CMK (cell line): ENCODE measurements at regions not wholly inside any gene's neighbourhood (a gene's known extent, or its start where the extent isn't known, plus 50 kb on each side); places are given as distances from the start of the nearest gene placed in this dataset.
"Not testable (repeated sequence)": the region's sequence is repeated elsewhere in the genome, so short reads cannot be mapped to it uniquely, and the experiment has no call there.

ENCODE experiments used
- DNase-seq: peaks from one replicate; pipeline ENCODE4 v3.0.0-alpha.2; 2010; ENCODE audit warnings: low read depth

DNA sequence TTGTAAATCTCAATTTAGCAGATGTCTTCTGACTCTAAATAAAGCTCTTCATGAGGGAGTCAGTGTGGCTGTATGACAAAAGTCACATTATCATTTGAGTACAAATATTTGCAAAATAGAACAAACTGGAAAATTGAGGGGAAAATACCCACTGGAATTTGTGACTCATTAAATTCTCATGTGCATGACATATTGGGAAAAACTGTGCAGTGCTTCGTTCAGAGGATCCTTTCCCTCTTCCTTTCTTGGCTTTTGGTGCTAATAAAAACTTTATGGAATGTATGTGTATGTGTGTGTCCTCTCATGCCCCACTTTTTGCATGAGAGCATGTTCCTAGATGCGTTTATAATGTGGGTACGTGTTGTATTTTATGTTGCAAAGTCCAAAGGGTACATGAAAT lies 267.8 kb downstream of the KTN1 start:
- no peak for DNase-seq

- DNase-seq = no peak
These were observed 269.0 kb downstream of the KTN1 start for GRCh38 chr14:55848964-55849363.

- no peak for DNase-seq
These were observed 268.4 kb upstream of the PELI2 start for GRCh38 chr14:55849833-55850232.

GRCh38 chr14:55850825-55851241 lies 267.4 kb upstream of the PELI2 start:
- no peak for DNase-seq

GRCh38 chr14:55851301-55851700 lies 266.9 kb upstream of the PELI2 start:
- no peak for DNase-seq

DNA sequence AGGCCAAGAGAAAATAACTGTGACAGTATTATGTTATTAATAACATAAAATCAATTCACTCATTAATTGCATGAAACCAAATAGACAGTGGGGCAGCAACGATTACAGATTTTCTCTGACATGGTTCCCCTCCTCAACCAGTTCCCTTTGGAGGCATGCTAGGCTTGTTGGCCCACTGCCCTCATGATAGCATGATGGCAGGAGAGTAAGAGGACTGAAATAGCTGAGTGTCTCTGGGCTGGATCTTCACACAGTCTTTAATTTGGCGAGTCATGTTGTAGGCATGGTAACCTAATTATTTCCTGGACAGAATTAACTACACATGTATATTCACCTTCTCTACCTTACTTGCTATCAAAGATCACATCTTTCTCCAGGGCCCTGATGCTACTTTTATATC lies 266.2 kb upstream of the PELI2 start:
- no peak for DNase-seq

DNA sequence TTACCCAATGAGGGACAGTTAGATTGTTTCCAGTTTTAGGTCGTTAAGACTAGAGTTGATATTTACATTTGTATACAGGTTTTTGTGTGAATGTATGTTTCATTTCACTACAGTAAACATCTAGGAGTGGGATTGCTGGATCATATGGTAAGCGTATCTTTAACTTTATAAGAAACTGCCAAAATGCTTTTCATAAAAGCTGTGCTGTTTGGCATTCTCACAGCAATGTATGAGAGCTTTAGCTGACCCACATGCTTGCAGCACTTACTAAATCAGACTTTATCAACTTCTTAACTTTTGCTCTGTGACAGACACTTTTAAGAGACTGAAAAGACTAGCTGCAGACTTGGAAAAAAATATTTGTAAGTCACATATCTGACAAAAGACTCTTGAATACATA lies 262.5 kb upstream of the PELI2 start:
- no peak for DNase-seq

DNA sequence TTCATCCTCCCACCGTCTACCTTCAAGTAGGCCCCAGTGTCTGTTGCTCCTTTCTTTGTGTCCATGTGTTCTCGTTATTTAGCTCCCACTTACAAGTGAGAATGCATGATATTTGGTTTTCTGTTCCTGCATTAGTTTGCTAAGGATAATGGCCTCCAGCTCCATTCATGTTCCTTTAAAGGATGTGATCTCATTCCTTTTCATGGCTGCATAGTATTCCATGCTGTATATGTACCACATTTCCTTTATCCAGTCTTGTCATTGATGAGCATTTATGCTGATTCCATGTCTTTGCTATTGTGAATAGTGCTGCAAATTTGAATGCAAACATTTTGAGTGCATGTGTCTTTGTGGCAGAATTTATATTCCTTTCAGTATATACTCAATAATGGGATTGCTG lies 259.6 kb upstream of the PELI2 start:
- DNase-seq = no peak

GRCh38 chr14:55861561-55861960 lies 256.6 kb upstream of the PELI2 start:
- DNase-seq = not testable (repeated sequence)

DNA sequence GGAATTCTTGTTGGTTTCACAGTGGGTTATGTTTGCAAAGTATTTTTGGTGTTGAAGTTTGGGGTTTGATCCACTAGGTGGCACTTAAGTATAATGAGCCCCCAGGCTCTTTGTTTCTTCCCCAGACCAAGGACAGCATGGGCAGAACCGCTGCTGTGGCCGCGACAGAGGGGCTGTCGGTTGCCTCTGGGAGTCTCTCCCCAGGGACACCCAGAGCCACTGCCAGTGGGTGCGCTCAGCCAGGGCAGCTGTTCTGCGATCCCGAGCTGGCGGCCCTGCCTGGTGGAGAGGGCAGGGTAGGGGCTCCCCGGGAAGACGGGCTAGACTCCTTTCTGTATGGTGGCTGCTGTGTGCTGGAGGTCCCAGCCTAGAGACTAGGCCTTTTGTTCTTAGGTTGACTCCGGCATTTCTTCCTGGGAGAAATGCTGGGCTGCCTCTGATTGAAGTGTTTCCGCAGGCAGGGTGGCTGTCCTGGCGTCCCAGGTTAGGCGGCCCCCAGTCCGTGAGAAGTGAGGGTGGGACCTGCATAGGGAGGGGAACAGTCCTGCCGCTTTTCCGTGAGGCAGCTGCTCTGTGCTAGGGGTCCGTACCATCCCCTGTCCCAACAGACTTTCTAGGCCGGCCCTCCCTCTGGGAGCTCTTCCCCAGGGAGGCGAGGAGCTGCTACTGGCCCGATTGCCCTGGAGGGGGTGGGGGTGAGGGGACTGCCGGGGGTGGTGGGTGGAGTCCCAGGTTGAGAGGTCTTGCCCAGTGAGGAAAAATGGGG lies 253.1 kb upstream of the PELI2 start:
- no peak for DNase-seq

DNA sequence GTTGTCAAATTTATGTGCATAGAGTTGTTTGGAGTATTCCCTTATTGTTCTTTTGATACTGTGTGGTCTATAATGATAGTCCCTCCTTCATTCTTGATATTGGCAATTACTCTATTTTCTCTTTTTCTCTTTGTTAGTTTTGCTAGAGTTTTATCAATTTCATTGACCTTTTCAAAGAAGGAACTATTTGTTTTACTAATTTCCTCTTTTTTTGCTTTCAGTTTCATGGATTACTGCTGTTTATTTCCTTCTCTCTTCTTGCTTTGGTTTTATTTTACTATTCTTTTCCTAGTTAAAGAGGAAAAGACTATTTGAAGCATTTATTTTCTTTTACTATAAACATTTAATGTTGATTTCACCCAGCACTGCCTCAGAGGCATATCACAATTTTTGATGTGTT lies 250.9 kb upstream of the PELI2 start:
- no peak for DNase-seq

DNA sequence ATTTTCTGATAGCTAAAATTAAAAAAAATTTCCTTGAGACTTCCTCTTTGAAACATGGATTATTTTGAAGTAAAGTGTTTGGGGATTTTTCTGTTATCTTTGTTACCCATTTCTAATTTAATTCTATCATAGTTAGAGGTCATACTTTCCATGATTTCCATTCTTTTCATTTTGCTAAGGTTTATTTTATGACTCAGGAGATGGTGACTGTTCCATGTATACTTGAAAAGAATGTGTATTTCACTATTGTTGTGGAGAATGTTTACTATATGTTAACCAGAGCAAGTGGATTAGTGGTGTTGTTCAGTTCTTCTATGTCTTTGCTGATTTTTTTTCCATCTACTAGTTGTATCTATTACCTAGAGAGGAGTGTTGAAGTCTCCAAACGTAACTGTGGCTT lies 250.5 kb upstream of the PELI2 start:
- DNase-seq = no peak

DNA sequence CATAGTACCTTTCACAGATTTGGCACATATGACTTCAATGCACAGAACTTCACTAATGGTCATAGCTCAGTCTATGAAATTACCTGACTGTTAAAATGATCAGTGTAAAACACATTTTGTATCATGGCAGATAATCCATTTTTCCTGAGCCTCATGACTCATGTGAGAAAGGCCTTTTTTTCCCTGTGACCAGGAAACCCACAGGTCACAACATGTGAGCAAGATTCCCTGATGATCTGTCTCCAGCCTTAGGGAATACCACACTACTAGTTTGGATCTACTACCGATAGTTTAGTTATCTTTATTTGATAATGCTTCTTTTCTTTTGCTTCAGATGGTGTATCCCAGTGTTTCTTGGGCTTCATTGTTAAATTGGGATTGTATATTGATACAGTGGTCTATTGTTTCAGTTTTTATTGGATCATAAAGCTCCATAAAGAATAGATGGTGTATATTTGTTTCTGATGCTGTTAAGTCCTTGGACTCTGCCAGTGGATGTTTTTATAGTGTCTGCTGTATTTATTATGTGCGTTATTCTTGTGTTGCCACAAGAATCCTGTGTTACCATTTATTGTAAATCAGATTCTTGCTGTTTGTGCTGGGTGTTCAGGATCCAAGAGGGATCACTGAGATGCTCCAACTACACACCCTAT lies 248.7 kb upstream of the PELI2 start:
- DNase-seq = no peak

DNA sequence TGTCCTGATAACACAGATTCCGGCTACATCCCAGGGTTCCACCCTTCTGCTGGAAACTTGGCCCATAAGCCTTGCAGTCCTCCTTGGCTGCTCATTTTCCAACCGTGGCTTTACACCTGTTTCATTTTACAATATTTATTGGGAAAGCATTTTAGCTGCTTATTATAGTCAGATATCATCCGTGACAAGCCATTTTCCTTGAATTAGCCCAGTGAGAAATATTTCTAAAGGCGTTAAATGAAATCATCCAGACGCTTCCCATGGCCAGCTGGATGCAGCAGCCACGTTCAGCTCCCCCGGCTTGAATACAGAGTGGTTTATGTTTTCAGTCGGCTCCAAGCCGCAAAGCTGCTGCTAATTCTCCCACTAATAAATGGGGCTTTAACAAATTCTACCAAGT lies 245.0 kb upstream of the PELI2 start:
- DNase-seq = no peak

DNA sequence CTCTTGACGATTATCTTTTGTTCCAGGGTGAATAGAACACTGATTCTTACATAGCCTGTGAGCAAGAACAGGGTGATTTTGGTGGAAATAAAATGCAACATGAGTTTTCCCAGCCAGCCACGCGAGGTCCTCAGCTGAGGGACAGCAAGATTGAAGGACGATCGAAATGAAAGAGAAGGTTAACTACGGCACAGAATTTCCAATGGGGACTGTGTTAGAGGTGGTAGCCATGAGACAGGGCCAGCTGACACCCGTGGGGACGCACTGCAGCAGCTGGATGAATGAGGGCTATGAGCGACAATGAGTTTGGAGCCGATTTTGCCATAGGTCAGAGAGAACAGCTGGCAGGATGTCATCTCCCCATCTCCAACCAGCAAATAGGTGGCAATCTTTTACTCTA lies 243.4 kb upstream of the PELI2 start:
- DNase-seq = no peak

- no peak for DNase-seq
These were observed 240.3 kb upstream of the PELI2 start for GRCh38 chr14:55877942-55878341.

GRCh38 chr14:55881577-55882241 lies 236.5 kb upstream of the PELI2 start:
- no peak for DNase-seq

- DNase-seq = no peak
These were observed 233.4 kb upstream of the PELI2 start for GRCh38 chr14:55884819-55885218.

DNA sequence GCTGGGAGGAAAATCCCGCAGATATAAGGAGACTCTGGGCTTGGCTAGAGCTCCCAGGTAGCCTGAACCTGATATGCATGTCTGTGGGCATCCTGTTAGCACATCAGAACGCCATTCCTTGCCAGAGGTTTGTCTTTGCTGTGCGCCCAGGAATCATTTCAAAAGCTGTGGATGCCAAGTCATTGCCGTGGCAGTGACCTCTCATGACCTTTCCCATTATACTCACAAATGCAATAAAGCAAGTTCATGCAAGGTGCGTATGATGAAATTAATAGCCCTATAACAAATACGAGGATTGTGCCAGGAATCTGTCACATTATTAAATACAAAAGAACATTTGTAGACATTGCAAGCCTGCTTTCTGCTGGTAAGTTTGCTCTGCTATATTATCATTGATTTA lies 229.1 kb upstream of the PELI2 start:
- no peak for DNase-seq

- DNase-seq = no peak
These were observed 226.5 kb upstream of the PELI2 start for GRCh38 chr14:55891692-55892091.

DNA sequence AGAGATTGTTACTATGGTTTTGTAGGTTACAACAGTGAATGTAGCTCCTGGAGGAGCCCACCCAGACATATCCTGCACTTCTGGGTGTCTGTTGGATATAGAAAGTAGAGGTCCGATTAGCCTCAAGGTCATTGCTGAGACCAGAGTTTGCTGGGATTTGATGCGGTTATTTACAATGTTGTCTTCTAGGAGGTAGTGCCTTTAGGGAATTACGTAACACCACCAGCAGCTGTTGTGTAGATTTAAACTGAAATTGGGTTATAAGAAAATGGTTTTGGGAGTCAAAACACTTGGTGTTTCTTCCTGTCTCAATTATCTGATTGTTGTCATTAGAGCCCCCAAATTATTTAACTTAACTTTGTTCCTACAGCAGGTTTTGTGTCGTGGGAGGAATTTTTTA lies 225.3 kb upstream of the PELI2 start:
- DNase-seq = no peak

- DNase-seq = no peak
These were observed 224.5 kb upstream of the PELI2 start for GRCh38 chr14:55893705-55894104.

DNA sequence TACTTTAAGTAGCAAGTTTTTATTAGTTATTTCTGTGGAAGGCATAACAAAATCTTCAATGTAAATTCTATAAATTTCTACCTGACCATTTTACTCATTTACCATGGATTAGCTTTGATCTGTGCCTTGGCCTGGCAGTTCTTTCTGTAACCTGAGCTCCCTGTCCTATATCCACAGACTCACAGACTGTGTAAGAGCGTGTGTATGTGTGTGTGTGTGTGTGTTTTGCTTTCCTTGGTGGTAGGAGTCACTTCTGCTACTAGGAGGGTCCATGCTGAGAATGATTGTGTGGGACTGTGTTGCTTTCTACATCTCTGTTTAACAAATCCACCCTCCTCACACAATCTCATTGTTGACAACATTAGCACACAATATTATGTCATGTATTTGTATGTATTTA lies 221.2 kb upstream of the PELI2 start:
- DNase-seq = no peak
